HG03342 (cell line): ENCODE measurements at regions not wholly inside any gene's neighbourhood (a gene's known extent, or its start where the extent isn't known, plus 50 kb on each side); places are given as distances from the start of the nearest gene placed in this dataset.
"Not testable (repeated sequence)": the region's sequence is repeated elsewhere in the genome, so short reads cannot be mapped to it uniquely, and the experiment has no call there.

Experiments
- ATAC-seq: cut with Tn5 transposase; IDR thresholded peaks from one replicate; pipeline ENCODE4 v1.9.1; 2021; ENCODE audit warnings: mild to moderate bottlenecking, moderate library complexity; ENCODE audit not compliant: unreplicated experiment

GRCh38 chr2:193480187-193480586 lies 1285.5 kb upstream of the TMEFF2 start:
- no peak for ATAC-seq

DNA sequence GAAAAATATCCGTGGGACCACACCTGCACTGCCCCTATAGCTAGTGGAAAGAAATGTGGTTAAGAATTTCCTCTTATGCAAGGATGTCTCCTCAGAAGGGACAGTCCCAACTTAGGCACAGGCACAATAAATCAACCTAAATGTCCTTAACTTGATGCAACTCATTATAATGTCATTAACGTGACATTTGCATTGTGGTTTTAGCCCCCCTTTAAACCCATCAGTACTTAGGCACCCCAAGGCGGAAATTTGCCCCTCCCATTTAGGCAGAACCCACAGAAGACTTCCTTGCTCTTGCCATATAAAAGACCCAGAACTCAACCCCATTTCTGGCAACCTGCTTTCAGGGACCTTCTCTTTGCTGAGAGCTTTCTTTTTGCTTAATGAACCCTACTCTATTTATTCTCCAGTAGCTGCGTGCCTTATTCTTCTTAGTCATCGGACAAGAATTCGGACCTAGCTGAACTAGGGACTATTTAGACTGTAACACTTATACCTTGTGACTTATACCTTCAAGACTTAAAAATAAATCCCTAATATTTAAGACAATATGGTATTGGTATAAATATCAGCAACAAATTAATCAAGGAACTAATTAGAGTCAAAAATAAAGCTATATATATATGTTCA lies 1281.6 kb upstream of the TMEFF2 start:
- ATAC-seq, result no peak

DNA sequence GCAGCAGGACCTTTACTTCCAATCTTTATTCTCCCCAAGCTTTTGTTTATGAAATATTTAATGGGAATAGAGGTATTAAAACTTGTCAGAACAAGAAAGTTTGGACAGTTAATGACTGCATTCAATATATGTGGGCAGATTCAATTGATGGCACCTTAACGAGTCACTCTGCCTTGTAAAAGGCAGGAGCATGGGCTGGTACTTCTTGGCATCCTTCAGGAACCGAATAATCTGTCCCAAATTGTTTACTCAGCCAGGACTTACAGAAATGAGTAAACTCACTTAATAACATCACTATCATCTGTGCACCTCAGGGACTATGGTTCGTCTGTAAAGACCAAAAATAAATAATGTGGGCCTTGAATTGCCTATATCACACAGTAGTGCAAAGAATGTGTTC lies 1280.3 kb upstream of the TMEFF2 start:
- no peak for ATAC-seq

DNA sequence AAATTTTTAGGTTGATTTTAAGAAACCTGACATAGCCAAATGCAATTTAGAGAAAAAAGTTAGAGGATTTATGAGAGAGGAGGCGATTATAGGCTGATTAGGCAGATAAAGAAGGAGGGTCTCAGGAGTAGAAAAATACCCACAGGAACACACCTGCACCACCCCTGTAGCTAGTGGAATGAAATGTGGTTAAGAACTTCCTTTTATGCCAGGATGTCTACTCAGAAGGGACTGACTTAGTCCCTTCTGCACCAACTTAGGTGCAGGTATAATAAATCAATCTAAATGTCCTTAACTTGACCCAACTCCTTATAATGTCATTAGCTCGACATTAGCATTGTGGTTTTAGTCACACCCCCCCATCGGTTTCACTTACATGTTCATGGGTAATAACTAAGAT lies 1274.5 kb upstream of the TMEFF2 start:
- ATAC-seq, result no peak

- no peak for ATAC-seq
Observed at GRCh38 chr2:193467276-193467987, 1272.7 kb upstream of the TMEFF2 start.

DNA sequence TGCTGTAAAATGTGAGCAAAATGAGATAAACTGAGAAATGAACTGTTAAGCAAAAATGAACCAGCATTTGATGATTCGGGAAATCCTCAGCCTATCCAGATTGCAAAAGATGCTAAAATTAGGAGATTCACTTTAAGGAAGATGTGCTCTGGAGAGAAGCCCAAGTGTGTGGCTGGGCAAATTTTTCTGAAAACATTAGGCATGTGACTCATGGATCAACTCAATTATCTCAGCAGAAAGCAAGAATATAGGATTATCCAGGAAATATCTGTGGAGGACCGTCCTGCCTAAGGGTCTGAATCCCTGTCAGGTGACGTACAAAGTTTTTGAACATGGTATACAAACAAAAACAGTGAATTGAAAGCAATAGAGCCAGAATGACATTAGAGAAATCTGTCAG lies 1268.3 kb upstream of the TMEFF2 start:
- ATAC-seq, result no peak

- no peak for ATAC-seq
Observed at GRCh38 chr2:193462411-193462810, 1267.7 kb upstream of the TMEFF2 start.

GRCh38 chr2:193461431-193461934 lies 1266.8 kb upstream of the TMEFF2 start:
- ATAC-seq, result no peak

- ATAC-seq, result no peak
Observed at GRCh38 chr2:193446967-193447366, 1252.2 kb upstream of the TMEFF2 start.

- ATAC-seq, result no peak
Observed at GRCh38 chr2:193442293-193442692, 1247.6 kb upstream of the TMEFF2 start.

DNA sequence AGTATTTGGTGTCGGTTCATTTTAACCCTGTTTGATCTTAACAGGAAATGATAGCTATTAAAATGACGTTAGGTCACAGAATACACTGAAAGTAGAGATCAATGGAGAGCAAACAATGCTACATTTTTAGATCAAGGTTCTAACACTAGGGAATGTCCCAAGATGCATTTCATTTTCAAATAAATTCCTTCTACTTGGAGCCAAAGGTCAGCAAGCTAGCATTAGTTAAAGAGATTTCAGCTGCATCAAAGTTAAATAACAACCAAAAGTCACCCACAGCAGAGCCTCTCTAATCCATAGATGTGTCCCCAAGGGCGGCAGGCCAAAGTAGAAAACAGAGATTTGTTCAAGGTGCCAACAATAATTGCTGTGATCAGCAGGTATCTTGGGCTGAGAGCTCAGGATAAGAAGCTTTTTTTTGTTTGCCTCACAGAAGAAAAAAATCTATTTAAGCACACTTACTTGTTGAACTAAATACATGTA lies 1233.6 kb upstream of the TMEFF2 start:
- no peak for ATAC-seq

- not testable (repeated sequence) for ATAC-seq
Observed at GRCh38 chr2:193412368-193412767, 1217.6 kb upstream of the TMEFF2 start.

DNA sequence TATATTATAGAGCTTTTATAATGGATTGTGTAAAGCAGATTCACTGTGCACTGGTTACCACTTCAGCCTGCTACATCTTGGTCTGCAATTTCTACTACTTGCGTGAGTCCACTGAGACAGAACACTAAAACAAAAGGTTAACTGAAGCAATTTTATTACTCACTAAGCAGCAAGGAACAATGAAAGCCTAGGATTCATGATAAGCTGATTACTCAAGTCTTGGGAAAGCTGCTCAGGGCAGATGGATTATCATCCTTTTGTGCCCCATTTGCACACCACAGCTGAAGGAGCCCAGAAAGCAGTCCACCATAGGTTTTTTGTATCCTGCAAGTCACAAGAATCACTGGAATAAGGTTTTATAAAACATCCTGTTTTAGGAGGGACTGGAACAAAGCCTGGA lies 1215.2 kb upstream of the TMEFF2 start:
- no peak for ATAC-seq

- no peak for ATAC-seq
Observed at GRCh38 chr2:193382583-193382982, 1187.8 kb upstream of the TMEFF2 start.

DNA sequence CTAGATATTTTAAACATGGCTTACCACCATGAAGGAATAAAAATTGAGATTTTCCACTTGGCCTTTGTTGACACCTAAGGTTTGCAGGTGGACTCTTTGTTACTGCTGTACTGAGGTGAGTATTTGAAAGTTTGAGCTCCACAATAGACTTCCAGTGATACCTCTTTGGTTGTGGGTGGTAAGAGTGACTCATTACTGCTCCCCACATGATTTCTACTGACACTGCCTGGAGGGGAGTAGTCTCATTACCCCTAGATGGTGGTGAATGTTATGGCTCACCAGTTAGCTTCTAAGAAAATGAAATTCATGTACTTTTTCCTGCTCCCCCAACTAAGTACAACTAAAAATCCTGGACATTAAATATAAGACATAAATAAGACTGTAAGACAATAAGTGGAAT lies 1183.1 kb upstream of the TMEFF2 start:
- ATAC-seq, result no peak

GRCh38 chr2:193373120-193373519 lies 1178.4 kb upstream of the TMEFF2 start:
- no peak for ATAC-seq

- ATAC-seq, result no peak
Observed at GRCh38 chr2:193371200-193371599, 1176.5 kb upstream of the TMEFF2 start.

GRCh38 chr2:193368615-193369014 lies 1173.9 kb upstream of the TMEFF2 start:
- ATAC-seq, result no peak

GRCh38 chr2:193357508-193357907 lies 1162.8 kb upstream of the TMEFF2 start:
- ATAC-seq, result no peak

- not testable (repeated sequence) for ATAC-seq
Observed at GRCh38 chr2:193352665-193353242, 1158.0 kb upstream of the TMEFF2 start.

DNA sequence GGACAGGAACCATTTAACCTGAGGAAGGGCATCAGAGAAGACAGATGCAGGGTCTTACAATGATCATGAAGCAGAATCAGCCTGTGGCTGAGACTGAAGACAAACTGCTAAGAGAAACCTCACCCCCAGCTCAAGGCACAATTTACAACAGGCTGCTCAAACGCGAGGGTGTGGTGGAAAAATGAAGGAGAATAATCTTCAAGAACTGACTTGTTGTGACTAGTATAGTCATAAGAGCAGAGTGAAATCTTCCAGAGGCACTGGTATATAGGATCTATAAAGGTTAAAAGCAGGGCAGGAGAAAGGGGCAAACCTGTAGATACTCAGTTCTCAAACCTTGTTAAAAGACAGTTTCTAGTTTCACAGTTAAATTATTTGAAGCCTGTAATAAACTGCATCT lies 1155.8 kb upstream of the TMEFF2 start:
- ATAC-seq, result no peak

GRCh38 chr2:193349642-193350041 lies 1154.9 kb upstream of the TMEFF2 start:
- no peak for ATAC-seq
